Transverse colon (tissue), 3 donors: ENCODE measurements at regions not wholly inside any gene's neighbourhood (a gene's known extent, or its start where the extent isn't known, plus 50 kb on each side); places are given as distances from the start of the nearest gene placed in this dataset.

Experiments
- CTCF ChIP-seq, 5 experiments: fragments of 200-600 bp in 3 of 5; fragments of 450-650 bp in 2 of 5; sonication (generic) in 3 of 5; IDR thresholded peaks; 1 replicate in 2 of 5; 2 replicates in 3 of 5; pipeline ENCODE4 v1.5.1; 2016 to 2017; ENCODE audit warnings: antibody characterized with exemption in 5 of 5, inconsistent platforms in 3 of 5, mild to moderate bottlenecking in 2 of 5, moderate library complexity in 1 of 5
- EP300 ChIP-seq: sonication (generic); formaldehyde crosslinking; IDR thresholded peaks from one replicate; pipeline ENCODE4 v1.6.1; 2017; ENCODE audit warnings: antibody characterized with exemption, low read depth

DNA sequence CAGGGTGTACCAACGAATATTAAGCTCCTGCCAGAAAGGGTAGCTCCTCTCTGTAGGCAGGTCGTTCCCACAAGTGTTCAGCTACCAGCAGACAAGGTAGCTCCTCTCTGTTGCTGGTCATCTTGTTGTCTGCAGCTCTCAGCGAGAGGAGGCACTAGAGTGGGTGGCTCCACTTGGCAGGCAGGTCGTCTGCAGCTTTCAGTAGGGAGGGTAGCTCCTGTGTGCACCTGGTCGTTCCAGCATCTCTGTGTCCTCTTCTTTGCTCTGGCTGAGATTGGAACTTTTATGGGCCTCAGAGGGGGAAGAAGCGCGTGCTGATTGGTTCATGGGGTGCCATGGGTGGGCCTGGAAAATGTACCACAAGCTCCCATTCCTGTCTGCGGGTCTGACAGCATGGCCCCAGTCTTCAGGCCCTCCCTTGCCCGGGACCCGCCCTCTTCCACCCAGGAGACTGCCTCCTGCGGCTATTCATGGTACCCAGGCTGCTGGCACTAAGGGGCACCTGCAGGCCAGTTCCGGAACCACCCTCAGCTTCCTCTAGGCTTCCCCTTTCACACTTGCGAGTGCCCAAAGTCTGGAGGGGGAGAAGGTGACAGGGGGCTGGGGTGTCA is 63.9 kb upstream of the CACNA2D1 start:
- no peak for TF ChIP-seq EP300
- no peak for TF ChIP-seq CTCF (IDR thresholded peaks at IDR 0.05)
